Stimulated activated CD8-positive, alpha-beta memory T cell treated with anti-CD3 and anti-CD28 coated beads, Interleukin-12 subunit alpha, Interleukin-12 subunit beta, amount 100 ng/mL, for 24 hours (primary cell): ENCODE measurements at regions not wholly inside any gene's neighbourhood (a gene's known extent, or its start where the extent isn't known, plus 50 kb on each side); places are given as distances from the start of the nearest gene placed in this dataset.
"Not testable (repeated sequence)": the region's sequence is repeated elsewhere in the genome, so short reads cannot be mapped to it uniquely, and the experiment has no call there.

Source experiments
- DNase-seq: peaks from one replicate; pipeline ENCODE4 v3.0.0-alpha.2; 2020; ENCODE audit errors: extremely low read depth

GRCh38 chr3:20403986-20404740 lies 218.2 kb upstream of the SGO1 start:
- DNase-seq, result no peak

GRCh38 chr3:20401253-20401652 lies 215.2 kb upstream of the SGO1 start:
- DNase-seq, result no peak

GRCh38 chr3:20400686-20401085 lies 214.7 kb upstream of the SGO1 start:
- no peak for DNase-seq

- DNase-seq, result no peak
These were observed 214.3 kb upstream of the SGO1 start for GRCh38 chr3:20400281-20400680.

- no peak for DNase-seq
These were observed 210.3 kb upstream of the SGO1 start for GRCh38 chr3:20396335-20396734.

GRCh38 chr3:20395692-20396091 lies 209.7 kb upstream of the SGO1 start:
- DNase-seq, result no peak

GRCh38 chr3:20394243-20394642 lies 208.2 kb upstream of the SGO1 start:
- no peak for DNase-seq

- no peak for DNase-seq
These were observed 205.6 kb upstream of the SGO1 start for GRCh38 chr3:20391644-20392043.

GRCh38 chr3:20388971-20389370 lies 203.0 kb upstream of the SGO1 start:
- no peak for DNase-seq

GRCh38 chr3:20380295-20380694 lies 194.3 kb upstream of the SGO1 start:
- no peak for DNase-seq

- no peak for DNase-seq
These were observed 192.3 kb upstream of the SGO1 start for GRCh38 chr3:20378315-20378714.

GRCh38 chr3:20376665-20377217 lies 190.7 kb upstream of the SGO1 start:
- no peak for DNase-seq

GRCh38 chr3:20375302-20375701 lies 189.3 kb upstream of the SGO1 start:
- no peak for DNase-seq

GRCh38 chr3:20370273-20371063 lies 184.5 kb upstream of the SGO1 start:
- not testable (repeated sequence) for DNase-seq

- DNase-seq, result no peak
These were observed 175.0 kb upstream of the SGO1 start for GRCh38 chr3:20361000-20361399.

- no peak for DNase-seq
These were observed 167.3 kb upstream of the SGO1 start for GRCh38 chr3:20353286-20353685.

GRCh38 chr3:20352546-20353179 lies 166.7 kb upstream of the SGO1 start:
- no peak for DNase-seq

- DNase-seq, result no peak
These were observed 164.4 kb upstream of the SGO1 start for GRCh38 chr3:20350449-20350848.

GRCh38 chr3:20346916-20347315 lies 160.9 kb upstream of the SGO1 start:
- no peak for DNase-seq

- no peak for DNase-seq
These were observed 160.4 kb upstream of the SGO1 start for GRCh38 chr3:20346369-20346768.

GRCh38 chr3:20344400-20344959 lies 158.5 kb upstream of the SGO1 start:
- no peak for DNase-seq

GRCh38 chr3:20343790-20344189 lies 157.8 kb upstream of the SGO1 start:
- no peak for DNase-seq
